HL-60 (cell line): ENCODE measurements at regions not wholly inside any gene's neighbourhood (a gene's known extent, or its start where the extent isn't known, plus 50 kb on each side); places are given as distances from the start of the nearest gene placed in this dataset.

ENCODE experiments used
- CTCF ChIP-seq: IDR thresholded peaks from one replicate; pipeline ENCODE4 v1.5.1; 2011; ENCODE audit warnings: low read length, control low read depth, inconsistent platforms; ENCODE audit not compliant: insufficient read depth
- GABPA ChIP-seq: IDR thresholded peaks from 2 replicates; pipeline ENCODE4 v1.6.1; 2012; ENCODE audit warnings: low read depth
- POLR2AphosphoS5 ChIP-seq: IDR thresholded peaks from 2 replicates; pipeline ENCODE4 v1.6.1; 2012; ENCODE audit warnings: low read depth
- REST ChIP-seq: IDR thresholded peaks from 2 replicates; pipeline ENCODE4 v1.6.1; 2012; ENCODE audit warnings: low read depth; ENCODE audit not compliant: insufficient replicate concordance

GRCh38 chr11:69378303-69379141 lies 84.6 kb downstream of the MYEOV start:
- TF ChIP-seq CTCF (no peak), GABPA (no peak), REST (no peak), POLR2AphosphoS5 (no peak)
